ENCODE measurements at regions not wholly inside any gene's neighbourhood (a gene's known extent, or its start where the extent isn't known, plus 50 kb on each side); places are given as distances from the start of the nearest gene placed in this dataset.

GRCh38 chr1:88454781-88455180, 229.3 kb upstream of the PKN2 start:
- ATAC-seq (no peak), DNase-seq (no peak)
- Mint-ChIP-seq H3K36me3 (ENCODE audit: low read depth) (no peaks in the 10 kb centered on the region), H3K27me3 (no peaks in the 10 kb centered on the region), H3K27ac (no peak overlapping the region), H3K4me3 (no peak overlapping the region), H3K4me1 (ENCODE audit: low read depth) (no peaks in the 10 kb centered on the region), H3K9me3 (no peaks in the 10 kb centered on the region)
- CTCF ChIA-PET, result no interaction called here
- intact Hi-C loops (cut with micrococcal nuclease), result no loop called here
- no peak for TF ChIP-seq CTCF (IDR thresholded peaks at IDR 0.05)
- POLR2A ChIA-PET, result no interaction called here

GRCh38 chr1:88455621-88456256, 228.3 kb upstream of the PKN2 start:
- no peaks in the 10 kb centered on the region for H3K27me3 Mint-ChIP-seq
- intact Hi-C loops (cut with micrococcal nuclease), result no loop called here
- H3K4me3 Mint-ChIP-seq, result no peak overlapping the region

GRCh38 chr1:88457197-88457596, 226.9 kb upstream of the PKN2 start:
- POLR2A ChIA-PET, result no interaction called here

More at GRCh38 chr1:88455621-88456256, 228.3 kb upstream of the PKN2 start:
- DNase-seq (no peak), ATAC-seq (no peak)
- no peaks in the 10 kb centered on the region for H3K4me1 Mint-ChIP-seq (ENCODE audit: low read depth)
- H3K36me3 Mint-ChIP-seq (ENCODE audit: low read depth), result no peaks in the 10 kb centered on the region
- no peaks in the 10 kb centered on the region for H3K9me3 Mint-ChIP-seq
- H3K27ac Mint-ChIP-seq, result no peak overlapping the region
- ChIA-PET CTCF (interaction anchor here (0.6 kb wide), 1 partner anchor 126 kb away, joined by 3 read pairs; no protein-coding TSS in a partner anchor), POLR2A (no interaction called here)
- no peak for TF ChIP-seq CTCF (IDR thresholded peaks at IDR 0.05)

GRCh38 chr1:88461007-88461406, 223.1 kb upstream of the PKN2 start:
- H3K4me1 Mint-ChIP-seq (ENCODE audit: low read depth), result no peaks in the 10 kb centered on the region
- no peak for DNase-seq
- no peak overlapping the region for H3K27ac Mint-ChIP-seq
- ATAC-seq, result no peak
- ChIA-PET POLR2A (no interaction called here), CTCF (no interaction called here)
- H3K4me3 Mint-ChIP-seq, result no peak overlapping the region
- H3K36me3 Mint-ChIP-seq (ENCODE audit: low read depth), result no peaks in the 10 kb centered on the region
- peaks cover 23% of the 10 kb centered on the region for H3K27me3 Mint-ChIP-seq
- intact Hi-C loops (cut with micrococcal nuclease), result no loop called here
- H3K9me3 Mint-ChIP-seq, result no peaks in the 10 kb centered on the region
- TF ChIP-seq CTCF (IDR thresholded peaks at IDR 0.05), result no peak

More at GRCh38 chr1:88457197-88457596, 226.9 kb upstream of the PKN2 start:
- TF ChIP-seq CTCF (IDR thresholded peaks at IDR 0.05), result no peak
- Mint-ChIP-seq H3K36me3 (ENCODE audit: low read depth) (no peaks in the 10 kb centered on the region), H3K4me1 (ENCODE audit: low read depth) (no peaks in the 10 kb centered on the region), H3K4me3 (no peak overlapping the region), H3K27ac (no peak overlapping the region), H3K9me3 (no peaks in the 10 kb centered on the region), H3K27me3 (peaks cover 7% of the 10 kb centered on the region)
- CTCF ChIA-PET, result no interaction called here
- DNase-seq (no peak), ATAC-seq (no peak)
- intact Hi-C loops (cut with micrococcal nuclease), result no loop called here

- Mint-ChIP-seq H3K4me3 (no peak overlapping the region), H3K27me3 (peaks cover 23% of the 10 kb centered on the region), H3K9me3 (no peaks in the 10 kb centered on the region), H3K27ac (no peak overlapping the region), H3K4me1 (ENCODE audit: low read depth) (no peaks in the 10 kb centered on the region), H3K36me3 (ENCODE audit: low read depth) (no peaks in the 10 kb centered on the region)
- TF ChIP-seq CTCF (IDR thresholded peaks at IDR 0.05), result no peak
- ATAC-seq, result no peak
- intact Hi-C loops (cut with micrococcal nuclease), result no loop called here
- CTCF ChIA-PET, result no interaction called here
- DNase-seq, result no peak
- POLR2A ChIA-PET, result no interaction called here
Observed at GRCh38 chr1:88462096-88462487, 222.0 kb upstream of the PKN2 start.

All from activated CD8-positive, alpha-beta T cell treated with anti-CD3 and anti-CD28 coated beads for 36 hours (primary cell).